Endothelial cell of hepatic sinusoid (primary cell): ENCODE measurements at regions not wholly inside any gene's neighbourhood (a gene's known extent, or its start where the extent isn't known, plus 50 kb on each side); places are given as distances from the start of the nearest gene placed in this dataset.

ENCODE experiments used
- in situ Hi-C: cut with HindIII; loops from 2 replicates; pipeline ENCODE4 v1.10.0; 2017; ENCODE audit warnings: low sequenced_read_pairs

- in situ Hi-C loops: no loop called here
Measured at GRCh38 chr4:167645358-167645757, 411.1 kb upstream of the SPOCK3 start.

- in situ Hi-C loops: no loop called here
Measured at GRCh38 chr4:167652267-167652666, 418.0 kb upstream of the SPOCK3 start.

- in situ Hi-C loops: no loop called here
Measured at GRCh38 chr4:167688660-167689142, 403.6 kb upstream of the ANXA10 start.

- in situ Hi-C loops: no loop called here
Measured at GRCh38 chr4:167702391-167702790, 389.9 kb upstream of the ANXA10 start.

- in situ Hi-C loops: no loop called here
Measured at GRCh38 chr4:167711517-167711916, 380.8 kb upstream of the ANXA10 start.

GRCh38 chr4:167713756-167714155 is 378.6 kb upstream of the ANXA10 start:
- in situ Hi-C loops: no loop called here

GRCh38 chr4:167715176-167715575 is 377.2 kb upstream of the ANXA10 start:
- in situ Hi-C loops: no loop called here

GRCh38 chr4:167717495-167717894 is 374.8 kb upstream of the ANXA10 start:
- in situ Hi-C loops: no loop called here

- in situ Hi-C loops: no loop called here
Measured at GRCh38 chr4:167721617-167722486, 370.5 kb upstream of the ANXA10 start.

- in situ Hi-C loops: no loop called here
Measured at GRCh38 chr4:167722487-167722808, 369.9 kb upstream of the ANXA10 start.

GRCh38 chr4:167724941-167725340 is 367.4 kb upstream of the ANXA10 start:
- in situ Hi-C loops: no loop called here

GRCh38 chr4:167730769-167731168 is 361.6 kb upstream of the ANXA10 start:
- in situ Hi-C loops: no loop called here

- in situ Hi-C loops: no loop called here
Measured at GRCh38 chr4:167745024-167745687, 347.2 kb upstream of the ANXA10 start.

- in situ Hi-C loops: no loop called here
Measured at GRCh38 chr4:167767281-167767680, 325.1 kb upstream of the ANXA10 start.

GRCh38 chr4:167774646-167775045 is 317.7 kb upstream of the ANXA10 start:
- in situ Hi-C loops: no loop called here

- in situ Hi-C loops: no loop called here
Measured at GRCh38 chr4:167775375-167775774, 317.0 kb upstream of the ANXA10 start.

- in situ Hi-C loops: no loop called here
Measured at GRCh38 chr4:167779280-167779679, 313.1 kb upstream of the ANXA10 start.

GRCh38 chr4:167779864-167780263 is 312.5 kb upstream of the ANXA10 start:
- in situ Hi-C loops: no loop called here

- in situ Hi-C loops: no loop called here
Measured at GRCh38 chr4:167784826-167785225, 307.5 kb upstream of the ANXA10 start.

GRCh38 chr4:167785523-167785922 is 306.8 kb upstream of the ANXA10 start:
- in situ Hi-C loops: no loop called here

- in situ Hi-C loops: no loop called here
Measured at GRCh38 chr4:167786504-167786903, 305.8 kb upstream of the ANXA10 start.

GRCh38 chr4:167787231-167787630 is 305.1 kb upstream of the ANXA10 start:
- in situ Hi-C loops: no loop called here
